Astrocyte (in vitro differentiated cells and primary cell): ENCODE measurements at regions not wholly inside any gene's neighbourhood (a gene's known extent, or its start where the extent isn't known, plus 50 kb on each side); places are given as distances from the start of the nearest gene placed in this dataset.
A peak's percentile ranks its signal among the peaks of the same experiment; 100 is the strongest.

Source experiments
- DNase-seq: peaks from one replicate; pipeline ENCODE4 v3.0.0-alpha.2; 2010; ENCODE audit warnings: low read depth
- FAIRE-seq: peaks from 2 replicates; lab custom pipeline; 2011; peaks lifted over from hg19 to GRCh38; lab: Jason Lieb, UNC
- H2AFZ ChIP-seq: 2 replicates; pipeline ENCODE4 v1.6.0; 2012; ENCODE audit warnings: low read depth, low read length, inconsistent platforms
- H3K27ac ChIP-seq: 2 replicates; pipeline ENCODE4 v1.5.1; 2011; ENCODE audit warnings: low read depth, low read length, inconsistent platforms
- H3K27me3 ChIP-seq: 2 replicates; pipeline ENCODE4 v1.6.0; 2011; ENCODE audit warnings: low read length, inconsistent platforms; ENCODE audit not compliant: insufficient read depth
- H3K36me3 ChIP-seq: 2 replicates; pipeline ENCODE4 v1.5.1; 2011; ENCODE audit warnings: low read length, inconsistent platforms; ENCODE audit not compliant: insufficient read depth
- H3K4me1 ChIP-seq: 2 replicates; pipeline ENCODE4 v1.5.1; 2011; ENCODE audit warnings: low read length, inconsistent platforms; ENCODE audit not compliant: insufficient read depth
- H3K4me2 ChIP-seq: 2 replicates; pipeline ENCODE4 v1.6.0; 2012; ENCODE audit warnings: low read length, inconsistent platforms
- H3K4me3 ChIP-seq: 2 replicates; pipeline ENCODE4 v1.5.1; 2011; ENCODE audit warnings: low read depth, mild to moderate bottlenecking, low read length, inconsistent platforms; ENCODE audit not compliant: insufficient read depth
- H3K79me2 ChIP-seq: 2 replicates; pipeline ENCODE4 v1.6.0; 2012; ENCODE audit warnings: mild to moderate bottlenecking, low read length, inconsistent platforms; ENCODE audit not compliant: insufficient read depth
- H3K9ac ChIP-seq: 2 replicates; pipeline ENCODE4 v1.6.0; 2012; ENCODE audit warnings: mild to moderate bottlenecking, low read length, inconsistent platforms
- H3K9me3 ChIP-seq: 2 replicates; pipeline ENCODE4 v1.5.1; 2012; ENCODE audit warnings: low read depth, mild to moderate bottlenecking, low read length, inconsistent platforms; ENCODE audit not compliant: insufficient read depth
- H4K20me1 ChIP-seq: 2 replicates; pipeline ENCODE4 v1.6.0; 2012; ENCODE audit warnings: low read length, inconsistent platforms; ENCODE audit not compliant: insufficient read depth
- H3K27ac Mint-ChIP-seq: one replicate; pipeline ENCODE4 v1.8.0; 2021; ENCODE audit warnings: mild to moderate bottlenecking, mixed read lengths; ENCODE audit not compliant: unreplicated experiment
- H3K27me3 Mint-ChIP-seq: one replicate; pipeline ENCODE4 v1.8.0; 2021; ENCODE audit warnings: low read depth, mixed read lengths; ENCODE audit not compliant: unreplicated experiment
- H3K36me3 Mint-ChIP-seq: one replicate; pipeline ENCODE4 v1.8.0; 2021; ENCODE audit warnings: low read depth, mixed read lengths; ENCODE audit not compliant: unreplicated experiment
- H3K4me1 Mint-ChIP-seq: one replicate; pipeline ENCODE4 v1.8.0; 2021; ENCODE audit warnings: low read depth, mixed read lengths; ENCODE audit not compliant: unreplicated experiment
- H3K4me3 Mint-ChIP-seq: one replicate; pipeline ENCODE4 v1.8.0; 2021; ENCODE audit warnings: mild to moderate bottlenecking, moderate library complexity, mixed read lengths; ENCODE audit not compliant: unreplicated experiment
- H3K9me3 Mint-ChIP-seq: one replicate; pipeline ENCODE4 v1.8.0; 2021; ENCODE audit warnings: mild to moderate bottlenecking, mixed read lengths; ENCODE audit not compliant: unreplicated experiment
- CTCF ChIP-seq: IDR thresholded peaks from 2 replicates; pipeline ENCODE4 v1.5.1; 2011; ENCODE audit warnings: low read depth, mild to moderate bottlenecking, inconsistent platforms, low read length, moderate library complexity; ENCODE audit not compliant: insufficient read depth
- EZH2 ChIP-seq: IDR thresholded peaks from 2 replicates; pipeline ENCODE4 v1.6.1; 2012; ENCODE audit warnings: mild to moderate bottlenecking, low read length, inconsistent platforms; ENCODE audit not compliant: insufficient read depth

DNA sequence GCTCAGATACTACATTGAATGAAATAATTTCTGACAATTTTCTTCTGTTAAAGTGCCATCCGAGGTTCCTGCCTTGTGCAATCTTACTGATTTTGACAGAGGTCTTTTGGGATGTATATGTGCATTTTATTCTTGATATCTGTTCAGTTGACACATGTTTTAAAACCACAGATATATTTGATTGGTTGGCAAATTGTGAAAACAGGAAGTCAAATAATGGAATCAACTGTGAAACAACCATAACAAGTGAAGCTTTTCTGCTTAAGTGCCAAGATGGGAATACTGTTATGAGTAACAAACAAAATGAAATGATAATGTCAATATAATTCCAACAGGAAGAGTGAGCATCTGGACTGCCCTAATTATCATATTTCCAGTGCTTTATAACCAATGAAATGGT, 84.9 kb upstream of the TET2 start:
- Histone ChIP-seq H3K9ac (no peak overlapping the region), H3K4me3 (no peak overlapping the region), H4K20me1 (no peaks in the 10 kb centered on the region), H2AFZ (no peak overlapping the region), H3K36me3 (no peaks in the 10 kb centered on the region), H3K27me3 (no peaks in the 10 kb centered on the region), H3K4me2 (peak overlapping the region; percentile 73), H3K27ac (peak overlapping the region; percentile 35), H3K79me2 (no peaks in the 10 kb centered on the region), H3K9me3 (no peaks in the 10 kb centered on the region), H3K4me1 (peaks cover 19% of the 10 kb centered on the region)
- no peak overlapping the region for H3K27ac Mint-ChIP-seq
- H3K4me3 Mint-ChIP-seq, result no peak overlapping the region
- no peaks in the 10 kb centered on the region for H3K36me3 Mint-ChIP-seq
- FAIRE-seq (no peak), DNase-seq (no peak)
- no peak for TF ChIP-seq EZH2
- no peak for TF ChIP-seq CTCF
- peaks cover 21% of the 10 kb centered on the region for H3K4me1 Mint-ChIP-seq
- no peaks in the 10 kb centered on the region for H3K27me3 Mint-ChIP-seq
- H3K9me3 Mint-ChIP-seq, result no peaks in the 10 kb centered on the region

GRCh38 chr4:105066401-105066800, 80.3 kb upstream of the TET2 start:
- Histone ChIP-seq H3K4me1 (peaks cover 2% of the 10 kb centered on the region), H3K4me3 (no peak overlapping the region), H3K27me3 (no peaks in the 10 kb centered on the region), H3K27ac (no peak overlapping the region), H2AFZ (no peak overlapping the region), H3K4me2 (no peak overlapping the region), H3K9me3 (no peaks in the 10 kb centered on the region), H3K36me3 (no peaks in the 10 kb centered on the region), H3K9ac (no peak overlapping the region), H4K20me1 (no peaks in the 10 kb centered on the region), H3K79me2 (no peaks in the 10 kb centered on the region)
- no peaks in the 10 kb centered on the region for H3K36me3 Mint-ChIP-seq
- H3K27me3 Mint-ChIP-seq, result no peaks in the 10 kb centered on the region
- no peak for TF ChIP-seq EZH2
- no peak for TF ChIP-seq CTCF
- no peak overlapping the region for H3K4me3 Mint-ChIP-seq
- DNase-seq (no peak), FAIRE-seq (no peak)
- H3K27ac Mint-ChIP-seq, result no peak overlapping the region
- H3K4me1 Mint-ChIP-seq, result peaks cover 4% of the 10 kb centered on the region
- no peaks in the 10 kb centered on the region for H3K9me3 Mint-ChIP-seq

- Histone ChIP-seq H4K20me1 (no peaks in the 10 kb centered on the region), H3K4me3 (no peak overlapping the region), H3K9ac (no peak overlapping the region), H3K4me1 (no peaks in the 10 kb centered on the region), H3K4me2 (no peak overlapping the region), H2AFZ (no peak overlapping the region), H3K36me3 (no peaks in the 10 kb centered on the region), H3K27me3 (no peaks in the 10 kb centered on the region), H3K79me2 (no peaks in the 10 kb centered on the region), H3K9me3 (no peaks in the 10 kb centered on the region), H3K27ac (no peak overlapping the region)
- H3K4me3 Mint-ChIP-seq, result no peak overlapping the region
- TF ChIP-seq EZH2 (no peak), CTCF (no peak)
- H3K9me3 Mint-ChIP-seq, result no peaks in the 10 kb centered on the region
- no peak overlapping the region for H3K27ac Mint-ChIP-seq
- no peaks in the 10 kb centered on the region for H3K4me1 Mint-ChIP-seq
- FAIRE-seq (no peak), DNase-seq (no peak)
- H3K27me3 Mint-ChIP-seq, result no peaks in the 10 kb centered on the region
- no peaks in the 10 kb centered on the region for H3K36me3 Mint-ChIP-seq
These were observed 79.2 kb upstream of the TET2 start for GRCh38 chr4:105067431-105067830.
